H1 (cell line): ENCODE measurements at regions not wholly inside any gene's neighbourhood (a gene's known extent, or its start where the extent isn't known, plus 50 kb on each side); places are given as distances from the start of the nearest gene placed in this dataset.

Experiments
- CTCF ChIA-PET: fragments of 300-600 bp; sonication (Branson Sonifier 250); formaldehyde crosslinking; loops from one replicate; lab custom pipeline; 2021; ENCODE audit not compliant: partially characterized antibody; lab: Charles Lee
- POLR2A ChIA-PET: fragments of 300-600 bp; sonication (Branson Sonifier 250); formaldehyde crosslinking; loops from one replicate; lab custom pipeline; 2021; ENCODE audit warnings: inconsistent platforms; ENCODE audit not compliant: partially characterized antibody; lab: Charles Lee
- DNase-seq, 2 experiments: peaks; one replicate each; pipeline versions ENCODE4 v3.0.0 to v3.0.0-alpha.2; 2010 to 2022; ENCODE audit warnings: low spot score in 2 of 2, low read depth in 1 of 2, mixed read lengths in 1 of 2
- FAIRE-seq: peaks from 2 replicates; lab custom pipeline; 2011; peaks lifted over from hg19 to GRCh38; lab: Jason Lieb, UNC
- H2AFZ ChIP-seq: 2 replicates; pipeline ENCODE4 v1.8.1; 2012; ENCODE audit warnings: low read length, inconsistent platforms
- H2AK5ac ChIP-seq: 2 replicates; pipeline ENCODE4 v1.6.1; 2013; ENCODE audit warnings: low read depth, low read length
- H2BK120ac ChIP-seq: replicated peaks from 2 replicates; pipeline ENCODE3; 2013; ENCODE audit warnings: low read depth, low read length, inconsistent platforms
- H2BK12ac ChIP-seq: 2 replicates; pipeline ENCODE4 v1.6.1; 2013; ENCODE audit warnings: low read depth, low read length
- H2BK15ac ChIP-seq: 2 replicates; pipeline ENCODE4 v1.6.1; 2013; ENCODE audit warnings: low read length
- H2BK20ac ChIP-seq: 2 replicates; pipeline ENCODE4 v1.6.1; 2013; ENCODE audit warnings: low read length
- H2BK5ac ChIP-seq: 2 replicates; pipeline ENCODE4 v1.6.1; 2013; ENCODE audit warnings: low read depth, low read length
- H3K14ac ChIP-seq: 2 replicates; pipeline ENCODE4 v1.6.1; 2013; ENCODE audit warnings: inconsistent platforms; ENCODE audit not compliant: insufficient read length
- H3K18ac ChIP-seq: 2 replicates; pipeline ENCODE4 v1.6.1; 2013; ENCODE audit warnings: low read length; ENCODE audit errors: extremely low read depth
- H3K23ac ChIP-seq: 2 replicates; pipeline ENCODE4 v1.6.1; 2013; ENCODE audit warnings: inconsistent platforms; ENCODE audit not compliant: insufficient read length
- H3K23me2 ChIP-seq: 2 replicates; pipeline ENCODE4 v1.6.1; 2013; ENCODE audit warnings: low read depth, low read length
- H3K27ac ChIP-seq: 2 replicates; pipeline ENCODE4 v1.6.1; 2011; ENCODE audit warnings: low read depth, low read length, inconsistent platforms
- H3K27me3 ChIP-seq, 4 experiments: replicated peaks in 1 of 4; 1 replicate in 1 of 4; 2 replicates in 3 of 4; pipeline versions ENCODE4 v1.6.1 to v1.8.1; 2011 to 2013; ENCODE audit warnings: low read length in 3 of 4, mild to moderate bottlenecking in 3 of 4, inconsistent platforms in 2 of 4, mixed read lengths in 2 of 4, moderate library complexity in 1 of 4; ENCODE audit not compliant: control insufficient read depth in 3 of 4, insufficient read depth in 3 of 4; ENCODE audit errors: extremely low read depth in 1 of 4
- H3K36me3 ChIP-seq, 4 experiments: 2 replicates each; pipeline versions ENCODE4 v1.6.1 to v1.8.1; 2011 to 2013; ENCODE audit warnings: mild to moderate bottlenecking in 4 of 4, low read length in 3 of 4, moderate library complexity in 2 of 4, control low read depth in 1 of 4, inconsistent platforms in 1 of 4; ENCODE audit not compliant: insufficient read depth in 4 of 4, control insufficient read depth in 2 of 4
- H3K4ac ChIP-seq: replicated peaks from 2 replicates; pipeline ENCODE3; 2013; ENCODE audit warnings: low read length, low read depth, mixed read lengths, inconsistent platforms; ENCODE audit not compliant: insufficient read length
- H3K4me1 ChIP-seq, 4 experiments: replicated peaks in 1 of 4; 1 replicate in 1 of 4; 2 replicates in 3 of 4; pipeline versions ENCODE4 v1.6.1 to v1.8.1; 2011 to 2013; ENCODE audit warnings: low read length in 3 of 4, inconsistent platforms in 2 of 4, mixed read lengths in 1 of 4; ENCODE audit not compliant: insufficient read depth in 4 of 4, control insufficient read depth in 3 of 4
- H3K4me2 ChIP-seq, 2 experiments: 2 replicates each; pipeline versions ENCODE4 v1.6.1 to v1.8.1; 2011 to 2013; ENCODE audit warnings: low read depth in 2 of 2, low read length in 2 of 2, control low read depth in 1 of 2, inconsistent platforms in 1 of 2, mild to moderate bottlenecking in 1 of 2; ENCODE audit not compliant: insufficient read depth in 1 of 2
- H3K4me3 ChIP-seq, 4 experiments: fragments of 200-600, 300-600 bp in 1 of 4; sonication (generic), shearing (Covaris generic), sonication (Bioruptor Twin) in 1 of 4; 2 replicates each; pipeline versions ENCODE4 v1.5.1 to v1.8.1; 2011 to 2016; ENCODE audit warnings: low read length in 4 of 4, low read depth in 3 of 4, control low read depth in 2 of 4, inconsistent platforms in 2 of 4, mild to moderate bottlenecking in 2 of 4, mixed read lengths in 1 of 4, moderate library complexity in 1 of 4; ENCODE audit not compliant: insufficient read depth in 2 of 4; ENCODE audit errors: extremely low read depth in 1 of 4
- H3K56ac ChIP-seq: replicated peaks from 2 replicates; pipeline ENCODE3; 2013; ENCODE audit warnings: low read depth, mild to moderate bottlenecking, mixed read lengths, low read length, inconsistent platforms; ENCODE audit not compliant: insufficient read length
- H3K79me1 ChIP-seq: 2 replicates; pipeline ENCODE4 v1.6.1; 2013; ENCODE audit warnings: low read depth, low read length, control low read depth
- H3K79me2 ChIP-seq, 2 experiments: 2 replicates each; pipeline versions ENCODE4 v1.6.1 to v1.8.1; 2012 to 2013; ENCODE audit warnings: low read length in 2 of 2, mild to moderate bottlenecking in 2 of 2, inconsistent platforms in 1 of 2; ENCODE audit not compliant: insufficient read depth in 2 of 2, control insufficient read depth in 1 of 2
- H3K9ac ChIP-seq, 4 experiments: replicated peaks in 1 of 4; 1 replicate in 1 of 4; 2 replicates in 3 of 4; pipeline versions ENCODE4 v1.6.1 to v1.8.1; 2011 to 2013; ENCODE audit warnings: low read depth in 3 of 4, low read length in 3 of 4, control low read depth in 2 of 4, mild to moderate bottlenecking in 2 of 4, moderate library complexity in 2 of 4, inconsistent platforms in 1 of 4; ENCODE audit errors: extremely low read depth in 1 of 4
- H3K9me3 ChIP-seq, 2 experiments: 2 replicates each; pipeline versions ENCODE4 v1.6.1 to v1.8.1; 2012 to 2013; ENCODE audit warnings: mild to moderate bottlenecking in 2 of 2, moderate library complexity in 2 of 2, control low read depth in 1 of 2, inconsistent platforms in 1 of 2, low read depth in 1 of 2, low read length in 1 of 2, mixed read lengths in 1 of 2; ENCODE audit not compliant: insufficient read depth in 2 of 2
- H4K20me1 ChIP-seq, 2 experiments: replicated peaks in 1 of 2; 2 replicates each; pipeline versions ENCODE3 to v1.8.1; 2011 to 2013; ENCODE audit warnings: inconsistent platforms in 2 of 2, low read length in 2 of 2, mild to moderate bottlenecking in 1 of 2; ENCODE audit not compliant: insufficient read depth in 2 of 2, control insufficient read depth in 1 of 2
- H4K5ac ChIP-seq: 2 replicates; pipeline ENCODE4 v1.6.1; 2013; ENCODE audit warnings: low read length, low read depth, mixed read lengths, inconsistent platforms; ENCODE audit not compliant: insufficient read length
- H4K8ac ChIP-seq: 2 replicates; pipeline ENCODE4 v1.8.0; 2013; ENCODE audit warnings: mild to moderate bottlenecking, moderate library complexity, low read length, inconsistent platforms; ENCODE audit not compliant: insufficient read depth; ENCODE audit errors: extremely low read depth
- H4K91ac ChIP-seq: replicated peaks from 2 replicates; pipeline ENCODE3; 2013; ENCODE audit warnings: low read length, mixed read lengths, inconsistent platforms; ENCODE audit not compliant: insufficient read length
- RNF2 ChIP-seq: fragments of 200-900, 300-1000 bp; sonication (generic); IDR thresholded peaks from 2 replicates; pipeline ENCODE4 v1.7.1; 2016; ENCODE audit warnings: borderline replicate concordance, low read depth, mild to moderate bottlenecking, antibody characterized with exemption, low read length; ENCODE audit not compliant: poor library complexity, severe bottlenecking; ENCODE audit errors: missing control alignments
- TEAD4 ChIP-seq: IDR thresholded peaks from 2 replicates; pipeline ENCODE4 v1.6.1; 2012; ENCODE audit warnings: low read depth, low read length, inconsistent platforms, mixed read lengths
- WGBS, 2 experiments: shearing (Covaris generic) in 1 of 2; methylation state at CpG; one replicate each; pipeline versions ENCODE4 v1.1.6 to v1.1.7; 2013 to 2015; ENCODE audit warnings: low lambda C conversion rate in 2 of 2, mixed read lengths in 2 of 2, inconsistent platforms in 1 of 2, low coverage in 1 of 2, missing lambda C conversion rate in 1 of 2; ENCODE audit not compliant: insufficient replicate concordance in 2 of 2, insufficient coverage in 1 of 2, insufficient read length in 1 of 2; ENCODE audit errors: extremely low coverage in 1 of 2, missing lambda C conversion rate in 1 of 2; 5-methylcytosine and 5-hydroxymethylcytosine counted together

DNA sequence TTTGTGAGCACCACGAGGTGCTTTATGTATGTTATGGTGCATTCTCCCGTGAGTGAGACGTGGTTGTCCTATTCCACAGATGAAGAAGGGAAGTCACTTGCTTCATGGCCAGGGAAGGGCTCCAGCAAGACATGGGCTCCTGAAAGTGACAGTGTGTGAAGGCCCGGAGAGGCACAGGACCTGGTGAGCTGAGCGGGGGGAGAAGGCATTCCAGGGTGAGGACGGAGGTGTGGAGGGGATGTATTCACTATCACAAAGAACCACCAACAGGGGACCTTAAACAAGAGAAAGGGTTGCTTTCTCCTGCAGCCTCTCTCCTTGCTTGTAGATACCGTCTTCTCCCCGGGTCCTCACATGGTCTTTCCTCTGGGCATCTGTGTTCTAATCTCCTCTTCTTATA is 139.1 kb downstream of the FBLN2 start:
- no peaks in the 10 kb centered on the region for H3K79me1 ChIP-seq
- H2BK5ac ChIP-seq, result 0 out of 2 replicates have a peak overlapping the region, but pooled peaks have one; percentile 3
- no peak overlapping the region for H4K5ac ChIP-seq
- 70% methylated on average over 8 of the region's 8 CpGs; no CpG with 5 or more reads in 1 of the 2 experiments for WGBS, 2 experiments
- H3K56ac ChIP-seq, result no peak overlapping the region
- no peak overlapping the region for H3K9ac ChIP-seq
- H3K4me1 ChIP-seq, result peaks cover 2 to 15% (median 8%) of the 10 kb centered on the region in 4 experiments; a peak in 6 of 7 replicates
- H4K20me1 ChIP-seq, result peaks cover 0 to 1% of the 10 kb centered on the region in 2 experiments
- H3K23me2 ChIP-seq, result peaks cover 3% of the 10 kb centered on the region; the same call in 1 of the 2 replicates
- H3K23ac ChIP-seq, result no peak overlapping the region
- no peak overlapping the region for H3K14ac ChIP-seq
- no peak overlapping the region for H4K91ac ChIP-seq
- no peak overlapping the region for H2BK120ac ChIP-seq
- no peak overlapping the region for H3K4me3 ChIP-seq
- no peaks in the 10 kb centered on the region for H3K36me3 ChIP-seq
- H3K27ac ChIP-seq, result no peak overlapping the region
- TF ChIP-seq RNF2, result no peak
- TF ChIP-seq TEAD4, result peak; percentile 17; the same call in 1 of the 2 replicates
- no peak overlapping the region for H3K4ac ChIP-seq
- H4K8ac ChIP-seq, result no peak overlapping the region
- H3K4me2 ChIP-seq, result no peak overlapping the region
- no peak overlapping the region for H2AK5ac ChIP-seq
- no peak for FAIRE-seq
- no peak overlapping the region for H2BK20ac ChIP-seq
- ChIA-PET CTCF (interaction anchor here (1.3 to 6.2 kb wide), 8 partner anchors 9 to 196 kb away, joined by 3 to 58 read pairs (median 16); partner anchors contain the start of gene WNT7A), POLR2A (no interaction called here)
- no peak for DNase-seq
- no peaks in the 10 kb centered on the region for H3K9me3 ChIP-seq
- peaks cover 0 to 2% (median under 1%) of the 10 kb centered on the region in 4 experiments; a peak in 3 of 7 replicates for H3K27me3 ChIP-seq
- no peak overlapping the region for H3K18ac ChIP-seq
- H2BK15ac ChIP-seq, result peak overlapping the region; percentile 7; the same call in 1 of the 2 replicates
- peak overlapping the region; percentile 34; the same call in 1 of the 2 replicates for H2AFZ ChIP-seq
- no peaks in the 10 kb centered on the region for H3K79me2 ChIP-seq
- H2BK12ac ChIP-seq, result 0 out of 2 replicates have a peak overlapping the region, but pooled peaks have one; percentile 5
